Upper lobe of right lung (tissue), 1 donor: ENCODE measurements at regions not wholly inside any gene's neighbourhood (a gene's known extent, or its start where the extent isn't known, plus 50 kb on each side); places are given as distances from the start of the nearest gene placed in this dataset.
A peak's percentile ranks its signal among the peaks of the same experiment; 100 is the strongest.

Experiments
- ATAC-seq: fragments of 200-7000 bp; cut with Tn5 transposase; one replicate; pipeline ENCODE4 v1.9.1; 2020; ENCODE audit warnings: mild to moderate bottlenecking, moderate library complexity
- DNase-seq: peaks from one replicate; pipeline ENCODE4 v3.0.0-alpha.2; 2020
- H3K27ac ChIP-seq: fragments of 200-600 bp; one replicate; pipeline ENCODE4 v1.8.0; 2022
- H3K27me3 ChIP-seq: fragments of 200-600 bp; one replicate; pipeline ENCODE4 v1.8.0; 2022; ENCODE audit warnings: mild to moderate bottlenecking
- H3K36me3 ChIP-seq: fragments of 200-600 bp; one replicate; pipeline ENCODE4 v1.8.0; 2022
- H3K4me1 ChIP-seq: fragments of 200-600 bp; one replicate; pipeline ENCODE4 v1.8.0; 2022
- H3K4me3 ChIP-seq: fragments of 200-600 bp; one replicate; pipeline ENCODE4 v1.8.0; 2022; ENCODE audit warnings: mild to moderate bottlenecking
- H3K9me3 ChIP-seq: fragments of 200-600 bp; one replicate; pipeline ENCODE4 v1.8.0; 2022
- CTCF ChIP-seq: fragments of 200-600 bp; IDR thresholded peaks from one replicate; pipeline ENCODE4 v1.8.0; 2022; ENCODE audit warnings: antibody characterized with exemption
- intact Hi-C: fragments of 100-400 bp; cut with DNase I; formaldehyde crosslinking; loops from one replicate; pipeline ENCODE4 v1.11.0; 2022
- donor health status: DM: no; HTN: yes; CAD: no; lungs with severe emphysema.

GRCh38 chr1:157412308-157412707 lies 140.0 kb downstream of the FCRL5 start:
- Histone ChIP-seq H3K36me3 (no peaks in the 10 kb centered on the region), H3K4me1 (no peaks in the 10 kb centered on the region), H3K27me3 (no peaks in the 10 kb centered on the region), H3K4me3 (no peak overlapping the region), H3K27ac (no peak overlapping the region), H3K9me3 (no peaks in the 10 kb centered on the region)
- no peak for TF ChIP-seq CTCF
- no peak for DNase-seq
- ATAC-seq = no peak
- intact Hi-C loops = no loop called here

GRCh38 chr1:157411769-157412168 lies 140.5 kb downstream of the FCRL5 start:
- no peaks in the 10 kb centered on the region for H3K36me3 ChIP-seq
- no peak for ATAC-seq
- no peaks in the 10 kb centered on the region for H3K9me3 ChIP-seq
- H3K27ac ChIP-seq = no peak overlapping the region
- no peak overlapping the region for H3K4me3 ChIP-seq
- intact Hi-C loops = no loop called here
- TF ChIP-seq CTCF = no peak
- no peaks in the 10 kb centered on the region for H3K4me1 ChIP-seq
- H3K27me3 ChIP-seq = no peaks in the 10 kb centered on the region
- no peak for DNase-seq

GRCh38 chr1:157411064-157411463 lies 141.3 kb downstream of the FCRL5 start:
- H3K27me3 ChIP-seq = no peaks in the 10 kb centered on the region
- H3K4me1 ChIP-seq = no peaks in the 10 kb centered on the region
- H3K4me3 ChIP-seq = no peak overlapping the region
- no peak for TF ChIP-seq CTCF
- no peaks in the 10 kb centered on the region for H3K9me3 ChIP-seq
- intact Hi-C loops = no loop called here
- no peak overlapping the region for H3K27ac ChIP-seq
- H3K36me3 ChIP-seq = no peaks in the 10 kb centered on the region
- DNase-seq = no peak
- ATAC-seq = no peak

GRCh38 chr1:157410457-157410856 lies 141.9 kb downstream of the FCRL5 start:
- no peaks in the 10 kb centered on the region for H3K36me3 ChIP-seq
- intact Hi-C loops = no loop called here
- no peaks in the 10 kb centered on the region for H3K4me1 ChIP-seq
- no peaks in the 10 kb centered on the region for H3K9me3 ChIP-seq
- no peak for TF ChIP-seq CTCF
- H3K27ac ChIP-seq = no peak overlapping the region
- ATAC-seq = no peak
- no peak for DNase-seq
- no peaks in the 10 kb centered on the region for H3K27me3 ChIP-seq
- no peak overlapping the region for H3K4me3 ChIP-seq

- Histone ChIP-seq H3K9me3 (no peaks in the 10 kb centered on the region), H3K4me1 (no peaks in the 10 kb centered on the region), H3K4me3 (no peak overlapping the region), H3K27ac (no peak overlapping the region), H3K36me3 (no peaks in the 10 kb centered on the region), H3K27me3 (no peaks in the 10 kb centered on the region)
- DNase-seq (no peak), ATAC-seq (no peak)
- TF ChIP-seq CTCF = no peak
- intact Hi-C loops = no loop called here
Measured at GRCh38 chr1:157409927-157410326, 142.4 kb downstream of the FCRL5 start.

- no peak for TF ChIP-seq CTCF
- H3K27ac ChIP-seq = no peak overlapping the region
Measured at GRCh38 chr1:157407917-157408525, 144.3 kb downstream of the FCRL5 start.

More at GRCh38 chr1:157407917-157408525, 144.3 kb downstream of the FCRL5 start:
- Histone ChIP-seq H3K4me3 (no peak overlapping the region), H3K36me3 (no peaks in the 10 kb centered on the region), H3K27me3 (no peaks in the 10 kb centered on the region), H3K9me3 (no peaks in the 10 kb centered on the region), H3K4me1 (no peaks in the 10 kb centered on the region)
- ATAC-seq = peak; percentile 28
- intact Hi-C loops = no loop called here
- no peak for DNase-seq
